Endothelial cell of umbilical vein (primary cell): ENCODE measurements at regions not wholly inside any gene's neighbourhood (a gene's known extent, or its start where the extent isn't known, plus 50 kb on each side); places are given as distances from the start of the nearest gene placed in this dataset.

ENCODE experiments used
- BruUV-seq: library from RNA; stranded (reverse); fragments of 400-500 nt; replicated peaks from 2 replicates; lab custom pipeline; 2021; lab: Mats Ljungman, UMichigan
- CTCF ChIA-PET: fragments of 300-600, 350-600 bp; sonication (Branson Sonifier 250); formaldehyde crosslinking; loops from one replicate; lab custom pipeline; 2021; ENCODE audit warnings: antibody characterized with exemption, inconsistent platforms; lab: Charles Lee
- POLR2A ChIA-PET: fragments of 300-600, 350-600 bp; sonication (Branson Sonifier 250); formaldehyde crosslinking; loops from one replicate; lab custom pipeline; 2021; ENCODE audit warnings: antibody characterized with exemption, inconsistent platforms; lab: Charles Lee
- DNase-seq: peaks from one replicate; pipeline ENCODE4 v3.0.0-alpha.2; 2011; ENCODE audit warnings: low read depth, low spot score
- FAIRE-seq: peaks from 2 replicates; lab custom pipeline; 2011; peaks lifted over from hg19 to GRCh38; lab: Jason Lieb, UNC
- H2AFZ ChIP-seq: 2 replicates; pipeline ENCODE4 v1.6.0; 2012; ENCODE audit warnings: low read depth, low read length, control low read depth, inconsistent platforms
- H3K27ac ChIP-seq: 2 replicates; pipeline ENCODE4 v1.5.1; 2011; ENCODE audit warnings: low read depth, mild to moderate bottlenecking, control low read depth, low read length, moderate library complexity; ENCODE audit not compliant: insufficient read depth
- H3K27me3 ChIP-seq, 2 experiments: 2 replicates each; pipeline versions ENCODE4 v1.6.0 to v1.6.1; 2011; ENCODE audit warnings: low read length in 2 of 2, mixed read lengths in 1 of 2; ENCODE audit not compliant: control insufficient read depth in 2 of 2, insufficient read depth in 2 of 2
- H3K36me3 ChIP-seq, 2 experiments: 2 replicates in 1 of 2; 3 replicates in 1 of 2; pipeline ENCODE4 v1.5.1; 2011; ENCODE audit warnings: low read length in 2 of 2, mild to moderate bottlenecking in 1 of 2, moderate library complexity in 1 of 2; ENCODE audit not compliant: control insufficient read depth in 2 of 2, insufficient read depth in 2 of 2; ENCODE audit errors: extremely low read depth in 1 of 2
- H3K4me1 ChIP-seq: 3 replicates; pipeline ENCODE4 v1.5.1; 2011; ENCODE audit warnings: mild to moderate bottlenecking, low read length; ENCODE audit not compliant: control insufficient read depth, insufficient read depth; ENCODE audit errors: extremely low read depth
- H3K4me2 ChIP-seq: 2 replicates; pipeline ENCODE4 v1.6.1; 2011; ENCODE audit warnings: low read length, control low read depth, mixed read lengths; ENCODE audit not compliant: insufficient read depth
- H3K4me3 ChIP-seq, 3 experiments: fragments of 200-600 bp in 1 of 3; sonication (generic), shearing (Covaris generic) in 1 of 3; replicated peaks in 1 of 3; 2 replicates each; pipeline ENCODE4 v1.5.1; 2011 to 2016; ENCODE audit warnings: control low read depth in 3 of 3, low read length in 3 of 3, mild to moderate bottlenecking in 2 of 3, inconsistent platforms in 1 of 3, low read depth in 1 of 3, moderate library complexity in 1 of 3; ENCODE audit not compliant: insufficient read depth in 1 of 3
- H3K79me2 ChIP-seq: 2 replicates; pipeline ENCODE4 v1.6.0; 2012; ENCODE audit warnings: low read length, inconsistent platforms; ENCODE audit not compliant: control insufficient read depth, insufficient read depth
- H3K9ac ChIP-seq: replicated peaks from 2 replicates; pipeline ENCODE3; 2011; ENCODE audit warnings: low read length, control low read depth; ENCODE audit not compliant: insufficient read depth; ENCODE audit errors: extremely low read depth
- H3K9me1 ChIP-seq: replicated peaks from 3 replicates; pipeline ENCODE4 v1.6.0; 2011; ENCODE audit warnings: mild to moderate bottlenecking, low read length; ENCODE audit not compliant: control insufficient read depth, insufficient read depth; ENCODE audit errors: extremely low read depth
- H3K9me3 ChIP-seq: replicated peaks from 2 replicates; pipeline ENCODE4 v1.5.1; 2012; ENCODE audit warnings: low read length, inconsistent platforms; ENCODE audit not compliant: control insufficient read depth, insufficient read depth
- H4K20me1 ChIP-seq: replicated peaks from 2 replicates; pipeline ENCODE3; 2011; ENCODE audit warnings: mild to moderate bottlenecking, low read length; ENCODE audit not compliant: control insufficient read depth, insufficient read depth; ENCODE audit errors: extremely low read depth
- EZH2 ChIP-seq: IDR thresholded peaks from 2 replicates; pipeline ENCODE4 v1.6.1; 2012; ENCODE audit warnings: borderline replicate concordance, low read depth, mild to moderate bottlenecking, moderate library complexity, low read length, inconsistent platforms; ENCODE audit not compliant: severe bottlenecking
- FOS ChIP-seq: IDR thresholded peaks from 2 replicates; pipeline ENCODE4 v1.6.1; 2011; ENCODE audit warnings: mild to moderate bottlenecking, low read length, moderate library complexity, borderline replicate concordance; ENCODE audit not compliant: insufficient read depth
- GATA2 ChIP-seq: IDR thresholded peaks from 2 replicates; pipeline ENCODE4 v1.7.0; 2011; ENCODE audit warnings: low read depth, mild to moderate bottlenecking, moderate library complexity, mixed read lengths, low read length; ENCODE audit not compliant: insufficient read length, insufficient read depth
- POLR2A ChIP-seq: IDR thresholded peaks from 2 replicates; pipeline ENCODE4 v1.6.1; 2012; ENCODE audit warnings: low read depth, mild to moderate bottlenecking, control low read depth, low read length
- dilution Hi-C: fragments of 300-500 bp; cut with MboI; formaldehyde crosslinking; loops from one replicate; pipeline ENCODE4 v1.15.0; 2019; ENCODE audit warnings: low sequenced_read_pairs; ENCODE audit not compliant: extremely low pct_ligation_motif_present
- intact Hi-C: fragments of 100-400 bp; cut with micrococcal nuclease; formaldehyde crosslinking; loops from one replicate; pipeline ENCODE4 v1.10.0; 2022

GRCh38 chr6:56334937-56335336, 87.6 kb upstream of the COL21A1 start:
- no peaks in the 10 kb centered on the region for H4K20me1 ChIP-seq
- ChIA-PET POLR2A (no interaction called here), CTCF (interaction anchor here (2.1 kb wide), 1 partner anchor 260 kb away, joined by 6 read pairs; no protein-coding TSS in a partner anchor)
- peaks cover 16% of the 10 kb centered on the region for H3K4me1 ChIP-seq
- DNase-seq = peak; percentile 73
- H3K9me1 ChIP-seq = no peaks in the 10 kb centered on the region
- H3K79me2 ChIP-seq = no peaks in the 10 kb centered on the region
- FAIRE-seq = peak; percentile 8
- H3K27me3 ChIP-seq = no peaks in the 10 kb centered on the region
- BruUV-seq = no TSS peak
- intact Hi-C loops = no loop called here
- peak overlapping the region; percentile 18 for H2AFZ ChIP-seq
- H3K27ac ChIP-seq = peak overlapping the region; percentile 75
- no peaks in the 10 kb centered on the region for H3K9me3 ChIP-seq
- TF ChIP-seq GATA2 (no peak), FOS (peak; percentile 92)
- no peak overlapping the region for H3K9ac ChIP-seq
- H3K4me3 ChIP-seq = no peak overlapping the region
- dilution Hi-C loops = no loop called here
- H3K36me3 ChIP-seq = no peaks in the 10 kb centered on the region
- H3K4me2 ChIP-seq = no peak overlapping the region

GRCh38 chr6:56329271-56330050, 82.1 kb upstream of the COL21A1 start:
- Histone ChIP-seq H4K20me1 (no peaks in the 10 kb centered on the region), H3K4me2 (peak overlapping the region; percentile 88), H3K27me3 (no peaks in the 10 kb centered on the region), H3K9me3 (no peaks in the 10 kb centered on the region), H3K79me2 (no peaks in the 10 kb centered on the region), H3K27ac (peak overlapping the region; percentile 60), H3K4me1 (peaks cover 21% of the 10 kb centered on the region), H3K36me3 (no peaks in the 10 kb centered on the region), H3K9me1 (no peaks in the 10 kb centered on the region), H3K9ac (peak overlapping the region; percentile 16), H3K4me3 (peak overlapping the region in 1 of 3 experiments; percentile 41), H2AFZ (peak overlapping the region; percentile 92)
- dilution Hi-C loops = no loop called here
- POLR2A ChIA-PET = no interaction called here
- DNase-seq = peak; percentile 97
- peak; percentile 86 for FAIRE-seq
- intact Hi-C loops = loop anchor here (1.0 kb wide), 3 partner anchors 29 to 41 kb away; no protein-coding TSS in a partner anchor
- TF ChIP-seq POLR2A (peak; percentile 49), EZH2 (no peak), GATA2 (peak; percentile 62)
- TSS peak; percentile 90 for BruUV-seq
- CTCF ChIA-PET = interaction anchor here (0.7 to 2.3 kb wide), 8 partner anchors 9 to 265 kb away, joined by 3 to 18 read pairs (median 7); no protein-coding TSS in a partner anchor
